H1 (cell line): ENCODE measurements at regions not wholly inside any gene's neighbourhood (a gene's known extent, or its start where the extent isn't known, plus 50 kb on each side); places are given as distances from the start of the nearest gene placed in this dataset.

Experiments
- CTCF ChIA-PET: fragments of 300-600 bp; sonication (Branson Sonifier 250); formaldehyde crosslinking; loops from one replicate; lab custom pipeline; 2021; ENCODE audit not compliant: partially characterized antibody; lab: Charles Lee
- POLR2A ChIA-PET: fragments of 300-600 bp; sonication (Branson Sonifier 250); formaldehyde crosslinking; loops from one replicate; lab custom pipeline; 2021; ENCODE audit warnings: inconsistent platforms; ENCODE audit not compliant: partially characterized antibody; lab: Charles Lee
- DNase-seq, 2 experiments: peaks; one replicate each; pipeline versions ENCODE4 v3.0.0 to v3.0.0-alpha.2; 2010 to 2022; ENCODE audit warnings: low spot score in 2 of 2, low read depth in 1 of 2, mixed read lengths in 1 of 2
- FAIRE-seq: peaks from 2 replicates; lab custom pipeline; 2011; peaks lifted over from hg19 to GRCh38; lab: Jason Lieb, UNC
- H2AFZ ChIP-seq: 2 replicates; pipeline ENCODE4 v1.8.1; 2012; ENCODE audit warnings: low read length, inconsistent platforms
- H2AK5ac ChIP-seq: 2 replicates; pipeline ENCODE4 v1.6.1; 2013; ENCODE audit warnings: low read depth, low read length
- H2BK120ac ChIP-seq: replicated peaks from 2 replicates; pipeline ENCODE3; 2013; ENCODE audit warnings: low read depth, low read length, inconsistent platforms
- H2BK12ac ChIP-seq: 2 replicates; pipeline ENCODE4 v1.6.1; 2013; ENCODE audit warnings: low read depth, low read length
- H2BK15ac ChIP-seq: 2 replicates; pipeline ENCODE4 v1.6.1; 2013; ENCODE audit warnings: low read length
- H2BK20ac ChIP-seq: 2 replicates; pipeline ENCODE4 v1.6.1; 2013; ENCODE audit warnings: low read length
- H2BK5ac ChIP-seq: 2 replicates; pipeline ENCODE4 v1.6.1; 2013; ENCODE audit warnings: low read depth, low read length
- H3K14ac ChIP-seq: 2 replicates; pipeline ENCODE4 v1.6.1; 2013; ENCODE audit warnings: inconsistent platforms; ENCODE audit not compliant: insufficient read length
- H3K18ac ChIP-seq: 2 replicates; pipeline ENCODE4 v1.6.1; 2013; ENCODE audit warnings: low read length; ENCODE audit errors: extremely low read depth
- H3K23ac ChIP-seq: 2 replicates; pipeline ENCODE4 v1.6.1; 2013; ENCODE audit warnings: inconsistent platforms; ENCODE audit not compliant: insufficient read length
- H3K23me2 ChIP-seq: 2 replicates; pipeline ENCODE4 v1.6.1; 2013; ENCODE audit warnings: low read depth, low read length
- H3K27ac ChIP-seq: 2 replicates; pipeline ENCODE4 v1.6.1; 2011; ENCODE audit warnings: low read depth, low read length, inconsistent platforms
- H3K27me3 ChIP-seq, 4 experiments: replicated peaks in 1 of 4; 1 replicate in 1 of 4; 2 replicates in 3 of 4; pipeline versions ENCODE4 v1.6.1 to v1.8.1; 2011 to 2013; ENCODE audit warnings: low read length in 3 of 4, mild to moderate bottlenecking in 3 of 4, inconsistent platforms in 2 of 4, mixed read lengths in 2 of 4, moderate library complexity in 1 of 4; ENCODE audit not compliant: control insufficient read depth in 3 of 4, insufficient read depth in 3 of 4; ENCODE audit errors: extremely low read depth in 1 of 4
- H3K36me3 ChIP-seq, 4 experiments: 2 replicates each; pipeline versions ENCODE4 v1.6.1 to v1.8.1; 2011 to 2013; ENCODE audit warnings: mild to moderate bottlenecking in 4 of 4, low read length in 3 of 4, moderate library complexity in 2 of 4, control low read depth in 1 of 4, inconsistent platforms in 1 of 4; ENCODE audit not compliant: insufficient read depth in 4 of 4, control insufficient read depth in 2 of 4
- H3K4ac ChIP-seq: replicated peaks from 2 replicates; pipeline ENCODE3; 2013; ENCODE audit warnings: low read length, low read depth, mixed read lengths, inconsistent platforms; ENCODE audit not compliant: insufficient read length
- H3K4me1 ChIP-seq, 4 experiments: replicated peaks in 1 of 4; 1 replicate in 1 of 4; 2 replicates in 3 of 4; pipeline versions ENCODE4 v1.6.1 to v1.8.1; 2011 to 2013; ENCODE audit warnings: low read length in 3 of 4, inconsistent platforms in 2 of 4, mixed read lengths in 1 of 4; ENCODE audit not compliant: insufficient read depth in 4 of 4, control insufficient read depth in 3 of 4
- H3K4me2 ChIP-seq, 2 experiments: 2 replicates each; pipeline versions ENCODE4 v1.6.1 to v1.8.1; 2011 to 2013; ENCODE audit warnings: low read depth in 2 of 2, low read length in 2 of 2, control low read depth in 1 of 2, inconsistent platforms in 1 of 2, mild to moderate bottlenecking in 1 of 2; ENCODE audit not compliant: insufficient read depth in 1 of 2
- H3K4me3 ChIP-seq, 4 experiments: fragments of 200-600, 300-600 bp in 1 of 4; sonication (generic), shearing (Covaris generic), sonication (Bioruptor Twin) in 1 of 4; 2 replicates each; pipeline versions ENCODE4 v1.5.1 to v1.8.1; 2011 to 2016; ENCODE audit warnings: low read length in 4 of 4, low read depth in 3 of 4, control low read depth in 2 of 4, inconsistent platforms in 2 of 4, mild to moderate bottlenecking in 2 of 4, mixed read lengths in 1 of 4, moderate library complexity in 1 of 4; ENCODE audit not compliant: insufficient read depth in 2 of 4; ENCODE audit errors: extremely low read depth in 1 of 4
- H3K56ac ChIP-seq: replicated peaks from 2 replicates; pipeline ENCODE3; 2013; ENCODE audit warnings: low read depth, mild to moderate bottlenecking, mixed read lengths, low read length, inconsistent platforms; ENCODE audit not compliant: insufficient read length
- H3K79me1 ChIP-seq: 2 replicates; pipeline ENCODE4 v1.6.1; 2013; ENCODE audit warnings: low read depth, low read length, control low read depth
- H3K79me2 ChIP-seq, 2 experiments: 2 replicates each; pipeline versions ENCODE4 v1.6.1 to v1.8.1; 2012 to 2013; ENCODE audit warnings: low read length in 2 of 2, mild to moderate bottlenecking in 2 of 2, inconsistent platforms in 1 of 2; ENCODE audit not compliant: insufficient read depth in 2 of 2, control insufficient read depth in 1 of 2
- H3K9ac ChIP-seq, 4 experiments: replicated peaks in 1 of 4; 1 replicate in 1 of 4; 2 replicates in 3 of 4; pipeline versions ENCODE4 v1.6.1 to v1.8.1; 2011 to 2013; ENCODE audit warnings: low read depth in 3 of 4, low read length in 3 of 4, control low read depth in 2 of 4, mild to moderate bottlenecking in 2 of 4, moderate library complexity in 2 of 4, inconsistent platforms in 1 of 4; ENCODE audit errors: extremely low read depth in 1 of 4
- H3K9me3 ChIP-seq, 2 experiments: 2 replicates each; pipeline versions ENCODE4 v1.6.1 to v1.8.1; 2012 to 2013; ENCODE audit warnings: mild to moderate bottlenecking in 2 of 2, moderate library complexity in 2 of 2, control low read depth in 1 of 2, inconsistent platforms in 1 of 2, low read depth in 1 of 2, low read length in 1 of 2, mixed read lengths in 1 of 2; ENCODE audit not compliant: insufficient read depth in 2 of 2
- H4K20me1 ChIP-seq, 2 experiments: replicated peaks in 1 of 2; 2 replicates each; pipeline versions ENCODE3 to v1.8.1; 2011 to 2013; ENCODE audit warnings: inconsistent platforms in 2 of 2, low read length in 2 of 2, mild to moderate bottlenecking in 1 of 2; ENCODE audit not compliant: insufficient read depth in 2 of 2, control insufficient read depth in 1 of 2
- H4K5ac ChIP-seq: 2 replicates; pipeline ENCODE4 v1.6.1; 2013; ENCODE audit warnings: low read length, low read depth, mixed read lengths, inconsistent platforms; ENCODE audit not compliant: insufficient read length
- H4K8ac ChIP-seq: 2 replicates; pipeline ENCODE4 v1.8.0; 2013; ENCODE audit warnings: mild to moderate bottlenecking, moderate library complexity, low read length, inconsistent platforms; ENCODE audit not compliant: insufficient read depth; ENCODE audit errors: extremely low read depth
- H4K91ac ChIP-seq: replicated peaks from 2 replicates; pipeline ENCODE3; 2013; ENCODE audit warnings: low read length, mixed read lengths, inconsistent platforms; ENCODE audit not compliant: insufficient read length
- ATF2 ChIP-seq: IDR thresholded peaks from 2 replicates; pipeline ENCODE4 v1.6.1; 2012; ENCODE audit warnings: low read length, inconsistent platforms
- SP4 ChIP-seq: IDR thresholded peaks from 2 replicates; pipeline ENCODE4 v1.6.1; 2012; ENCODE audit warnings: low read length, inconsistent platforms
- WGBS, 2 experiments: shearing (Covaris generic) in 1 of 2; methylation state at CpG; one replicate each; pipeline versions ENCODE4 v1.1.6 to v1.1.7; 2013 to 2015; ENCODE audit warnings: low lambda C conversion rate in 2 of 2, mixed read lengths in 2 of 2, inconsistent platforms in 1 of 2, low coverage in 1 of 2, missing lambda C conversion rate in 1 of 2; ENCODE audit not compliant: insufficient replicate concordance in 2 of 2, insufficient coverage in 1 of 2, insufficient read length in 1 of 2; ENCODE audit errors: extremely low coverage in 1 of 2, missing lambda C conversion rate in 1 of 2; 5-methylcytosine and 5-hydroxymethylcytosine counted together

- no peaks in the 10 kb centered on the region for H4K20me1 ChIP-seq
- H3K9ac ChIP-seq: no peak overlapping the region
- no peak for FAIRE-seq
- H2BK12ac ChIP-seq: no peak overlapping the region
- no peak overlapping the region for H3K14ac ChIP-seq
- no peak for TF ChIP-seq ATF2
- no peak for TF ChIP-seq SP4
- no peaks in the 10 kb centered on the region for H3K36me3 ChIP-seq
- no peak overlapping the region for H2BK20ac ChIP-seq
- H4K8ac ChIP-seq: no peak overlapping the region
- H4K5ac ChIP-seq: no peak overlapping the region
- H3K23me2 ChIP-seq: no peaks in the 10 kb centered on the region
- no peak overlapping the region for H3K18ac ChIP-seq
- H2AK5ac ChIP-seq: no peak overlapping the region
- CTCF ChIA-PET: interaction anchor here (1.3 to 3.5 kb wide), 2 partner anchors 59 to 523 kb away, joined by 3 to 8 read pairs; no protein-coding TSS in a partner anchor
- no peak overlapping the region for H3K27ac ChIP-seq
- no peaks in the 10 kb centered on the region for H3K27me3 ChIP-seq
- H3K4me1 ChIP-seq: no peaks in the 10 kb centered on the region
- no peak overlapping the region for H3K4me2 ChIP-seq
- no peaks in the 10 kb centered on the region for H3K79me1 ChIP-seq
- POLR2A ChIA-PET: no interaction called here
- H3K9me3 ChIP-seq: no peaks in the 10 kb centered on the region
- H3K23ac ChIP-seq: no peak overlapping the region
- no peak for DNase-seq
- H3K79me2 ChIP-seq: no peaks in the 10 kb centered on the region
- no peak overlapping the region for H2BK5ac ChIP-seq
- no peak overlapping the region for H3K4me3 ChIP-seq
- H2BK15ac ChIP-seq: no peak overlapping the region
- no peak overlapping the region for H4K91ac ChIP-seq
- no peak overlapping the region for H2BK120ac ChIP-seq
- H2AFZ ChIP-seq: no peak overlapping the region
- 95% methylated on average over 13 of the region's 13 CpGs; no CpG with 5 or more reads in 1 of the 2 experiments for WGBS, 2 experiments
- H3K4ac ChIP-seq: no peak overlapping the region
- no peak overlapping the region for H3K56ac ChIP-seq
Measured at GRCh38 chr14:101175731-101176534, 272.4 kb upstream of the RTL1 start.
